GM19043 (cell line): ENCODE measurements at regions not wholly inside any gene's neighbourhood (a gene's known extent, or its start where the extent isn't known, plus 50 kb on each side); places are given as distances from the start of the nearest gene placed in this dataset.
"Not testable (repeated sequence)": the region's sequence is repeated elsewhere in the genome, so short reads cannot be mapped to it uniquely, and the experiment has no call there.

Experiments used
- ATAC-seq: cut with Tn5 transposase; IDR thresholded peaks from one replicate; pipeline ENCODE4 v1.9.1; 2021; ENCODE audit warnings: low read depth; ENCODE audit not compliant: unreplicated experiment

DNA sequence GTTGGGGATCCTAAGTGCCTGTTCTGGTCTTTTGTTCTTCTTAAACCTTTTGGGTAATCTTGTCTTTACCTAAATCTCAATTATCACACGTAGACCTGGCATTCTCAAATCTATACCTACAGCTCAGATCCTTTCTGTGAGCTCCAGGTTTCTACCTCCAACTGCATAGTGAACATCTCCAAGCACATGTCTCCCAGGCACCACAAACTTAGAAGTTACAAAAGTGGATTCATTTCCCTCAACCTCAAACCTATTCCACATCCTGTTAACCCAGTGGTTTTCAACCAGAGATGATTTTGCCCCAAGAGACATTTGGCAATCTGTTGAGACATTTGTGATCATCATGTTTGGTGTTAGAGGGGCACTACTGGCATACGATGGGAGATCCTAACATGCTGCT is 183.5 kb downstream of the TENT5A start:
- ATAC-seq: no peak

- no peak for ATAC-seq
Observed at GRCh38 chr6:81565071-81565470, 187.4 kb downstream of the TENT5A start.

DNA sequence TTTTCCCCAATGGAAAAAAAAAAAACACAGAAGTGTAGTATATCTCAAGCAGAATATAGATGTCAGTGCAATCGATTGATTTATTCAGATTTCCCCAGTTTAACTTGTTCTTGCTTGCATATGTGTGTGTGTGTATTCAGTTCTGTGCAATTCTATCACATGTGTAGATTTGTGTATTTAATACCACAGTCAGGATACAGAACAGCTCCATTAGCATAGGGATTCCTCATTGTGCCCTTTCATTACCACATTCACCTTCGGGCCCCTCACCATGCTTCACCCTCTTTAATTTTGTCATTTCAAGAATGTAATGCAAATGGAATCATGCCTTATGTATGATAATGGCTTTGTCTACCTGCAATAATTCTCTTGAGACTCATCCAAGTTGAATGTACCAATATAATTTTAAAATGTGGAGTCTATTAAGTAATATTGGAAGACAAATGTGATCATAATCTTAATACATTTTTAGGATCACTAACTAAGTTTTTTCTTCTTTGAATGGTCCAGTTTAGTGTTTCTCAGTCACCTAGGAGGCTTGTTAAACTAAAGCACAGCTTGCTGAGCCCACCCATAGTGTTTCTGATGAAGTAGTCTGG is 187.9 kb downstream of the TENT5A start:
- ATAC-seq: no peak

- no peak for ATAC-seq
Observed at GRCh38 chr6:81562169-81562568, 190.3 kb downstream of the TENT5A start.

GRCh38 chr6:81561731-81562130 is 190.8 kb downstream of the TENT5A start:
- ATAC-seq: no peak

- ATAC-seq: no peak
Observed at GRCh38 chr6:81561071-81561564, 191.4 kb downstream of the TENT5A start.

- ATAC-seq: no peak
Observed at GRCh38 chr6:81557811-81558210, 194.7 kb downstream of the TENT5A start.

GRCh38 chr6:81556551-81556950 is 195.9 kb downstream of the TENT5A start:
- no peak for ATAC-seq

GRCh38 chr6:81553216-81553615 is 199.3 kb downstream of the TENT5A start:
- no peak for ATAC-seq

GRCh38 chr6:81552644-81553043 is 199.8 kb downstream of the TENT5A start:
- ATAC-seq: no peak

DNA sequence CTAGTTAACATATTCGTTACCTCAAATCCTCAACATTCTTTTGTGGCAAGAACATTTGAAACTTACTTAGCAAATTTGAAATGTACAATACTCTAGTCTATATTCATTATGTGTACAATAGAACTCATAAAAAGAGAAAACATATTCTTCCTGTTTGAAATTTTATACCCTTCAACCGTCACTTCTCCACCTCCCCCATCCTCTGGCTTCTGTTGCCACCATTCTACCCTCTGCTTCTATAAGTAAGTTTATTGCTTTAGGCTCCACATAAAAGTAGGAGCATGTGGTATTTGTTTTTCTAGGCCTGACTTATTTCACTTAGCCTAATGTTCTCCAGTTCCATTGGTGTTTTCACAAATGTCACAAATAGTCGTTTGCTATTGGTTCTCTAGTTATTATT is 205.3 kb downstream of the TENT5A start:
- ATAC-seq: no peak

GRCh38 chr6:81534934-81535465 is 217.5 kb downstream of the TENT5A start:
- ATAC-seq: no peak

DNA sequence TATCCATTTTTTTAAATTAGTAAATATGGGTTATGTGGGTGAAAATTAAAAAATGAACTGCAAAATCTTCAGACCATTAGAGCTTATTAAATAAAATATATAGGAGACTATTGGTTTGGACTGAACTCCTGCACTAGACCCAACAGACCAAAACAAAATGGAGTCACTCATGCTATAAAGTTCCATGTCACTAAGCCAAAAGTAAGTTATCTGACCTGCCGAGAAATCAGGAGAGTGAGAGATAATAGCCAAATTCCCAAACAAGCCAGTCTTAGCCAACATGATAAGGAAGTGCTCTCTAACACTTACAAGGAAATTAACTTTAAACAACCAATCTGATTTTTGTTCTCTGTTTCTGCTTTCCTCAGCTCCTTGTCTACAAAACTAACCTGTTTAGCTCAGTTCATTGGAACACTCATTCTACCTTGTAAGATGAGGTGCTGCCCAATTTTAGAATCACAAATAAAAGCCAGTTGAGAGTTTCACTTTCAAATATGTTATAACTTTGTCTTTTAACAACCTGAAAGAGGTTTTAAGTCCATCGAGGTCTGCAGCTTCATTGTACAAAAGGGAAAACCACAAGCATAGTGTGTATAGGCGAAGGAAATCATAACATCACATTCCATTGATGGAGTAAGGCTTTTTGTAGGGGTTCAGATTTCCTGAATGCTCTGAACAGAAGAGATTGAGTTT is 220.5 kb downstream of the TENT5A start:
- ATAC-seq: no peak

DNA sequence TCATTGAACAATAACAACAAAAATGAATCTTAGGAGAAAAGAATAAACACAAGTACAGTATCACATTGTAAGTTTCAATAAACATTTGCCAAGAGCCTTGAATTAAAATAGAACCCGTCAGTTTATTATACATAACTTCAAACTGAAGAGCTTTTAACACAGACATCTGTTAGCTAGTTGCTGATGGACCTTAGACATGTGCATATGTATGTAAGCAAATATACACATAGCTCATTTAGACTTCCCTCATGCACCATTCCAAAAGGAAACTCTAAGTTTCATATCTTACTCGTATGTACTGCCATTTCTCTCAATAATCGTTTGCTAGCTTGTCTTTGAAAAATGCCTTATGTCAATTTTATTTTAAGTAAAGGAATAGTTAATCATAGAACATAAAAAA is 235.0 kb downstream of the TENT5A start:
- ATAC-seq: no peak

DNA sequence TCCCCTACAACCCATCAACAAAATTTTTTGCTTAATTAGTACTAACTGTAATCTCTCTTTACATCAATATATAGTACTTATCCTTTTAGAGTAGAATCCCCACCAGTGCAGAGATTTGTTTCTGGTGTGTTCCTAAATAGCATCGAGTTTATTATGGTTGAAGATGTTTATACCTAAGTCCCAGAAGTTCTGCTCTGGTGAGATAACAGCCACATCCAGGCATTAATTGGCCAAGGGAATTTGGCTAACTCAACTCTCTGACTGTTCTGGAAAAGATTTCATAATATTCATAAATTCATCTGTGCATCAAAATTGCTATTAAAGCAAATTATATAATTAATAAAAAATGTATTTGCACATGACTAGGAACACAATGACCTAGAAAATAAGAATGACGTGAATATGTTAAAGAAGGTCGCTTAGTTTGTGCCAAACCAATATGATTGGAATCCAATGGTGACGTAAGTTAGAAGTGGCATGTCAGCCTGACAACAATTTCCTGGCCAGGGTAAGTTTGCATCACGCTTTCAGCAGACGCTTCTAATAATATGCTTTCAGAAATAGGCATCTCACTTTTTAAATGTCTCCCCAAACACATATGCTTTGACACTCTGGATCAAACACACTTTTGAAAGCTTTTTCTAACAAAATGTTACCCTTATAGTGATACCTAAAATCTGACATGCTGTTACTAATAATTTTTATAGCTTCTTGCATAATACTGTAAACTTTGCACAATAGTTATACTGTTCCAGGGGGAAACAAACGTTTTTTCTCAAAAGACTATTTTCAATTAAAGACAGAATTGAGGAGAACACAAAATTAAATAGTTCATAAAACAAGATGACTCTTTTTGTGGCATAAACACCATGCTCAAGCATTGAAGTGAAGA is 236.7 kb downstream of the TENT5A start:
- ATAC-seq: no peak

DNA sequence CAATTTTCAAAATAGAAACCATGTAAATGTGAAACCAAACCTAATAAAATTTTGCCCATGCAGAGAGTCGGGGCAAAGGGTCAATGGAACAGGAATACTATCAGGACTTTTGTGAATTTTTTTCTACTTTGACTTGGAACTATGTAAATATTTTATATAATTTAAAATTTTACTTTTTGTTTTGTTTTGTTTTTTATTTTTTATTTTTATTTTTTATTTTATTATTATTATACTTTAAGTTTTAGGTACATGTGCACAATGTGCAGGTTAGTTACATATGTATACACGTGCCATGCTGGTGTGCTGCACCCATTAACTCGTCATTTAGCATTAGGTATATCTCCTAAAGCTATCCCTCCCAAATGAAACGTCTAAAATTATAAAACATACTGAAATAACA is 238.3 kb downstream of the TENT5A start:
- not testable (repeated sequence) for ATAC-seq

- no peak for ATAC-seq
Observed at GRCh38 chr6:81511423-81511822, 241.1 kb downstream of the TENT5A start.

DNA sequence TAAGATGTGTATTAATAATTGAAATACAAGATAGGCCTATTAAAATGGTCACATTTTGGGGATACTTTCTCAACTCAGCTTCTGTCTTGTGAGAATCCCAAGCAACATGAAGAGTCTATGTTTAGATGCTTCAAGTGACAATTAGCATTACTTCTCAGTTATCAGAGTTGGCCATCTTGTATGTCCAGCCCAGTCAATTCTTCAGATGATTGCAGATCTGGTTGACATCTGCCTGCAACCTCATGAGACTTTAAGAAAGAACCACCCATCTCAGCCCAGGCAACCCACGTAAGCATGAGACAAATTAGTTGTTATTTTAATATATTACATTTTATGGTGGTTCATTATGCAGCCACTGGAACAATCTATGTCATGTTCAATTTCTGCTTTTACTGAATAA is 256.5 kb downstream of the TENT5A start:
- ATAC-seq: no peak

GRCh38 chr6:81491454-81492101 is 260.9 kb downstream of the TENT5A start:
- no peak for ATAC-seq

DNA sequence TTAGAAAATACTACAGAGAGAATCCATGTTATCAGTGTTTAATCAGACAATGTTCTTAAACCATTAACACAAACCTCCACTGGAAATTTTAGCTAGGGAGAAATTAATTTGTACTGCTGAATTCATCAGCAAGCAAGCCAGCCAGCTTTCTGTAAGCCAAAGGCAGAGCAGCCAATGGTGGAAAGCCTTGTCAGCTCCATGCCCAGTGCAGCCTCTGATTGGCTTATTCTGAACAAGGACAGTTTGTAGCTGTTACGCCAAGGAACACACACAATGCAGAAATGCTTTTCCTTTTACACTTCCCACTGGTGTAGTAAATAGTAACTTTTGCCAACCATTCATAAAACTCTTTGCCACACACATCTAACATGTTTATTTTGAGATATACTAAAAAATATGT is 265.0 kb downstream of the TENT5A start:
- ATAC-seq: no peak

DNA sequence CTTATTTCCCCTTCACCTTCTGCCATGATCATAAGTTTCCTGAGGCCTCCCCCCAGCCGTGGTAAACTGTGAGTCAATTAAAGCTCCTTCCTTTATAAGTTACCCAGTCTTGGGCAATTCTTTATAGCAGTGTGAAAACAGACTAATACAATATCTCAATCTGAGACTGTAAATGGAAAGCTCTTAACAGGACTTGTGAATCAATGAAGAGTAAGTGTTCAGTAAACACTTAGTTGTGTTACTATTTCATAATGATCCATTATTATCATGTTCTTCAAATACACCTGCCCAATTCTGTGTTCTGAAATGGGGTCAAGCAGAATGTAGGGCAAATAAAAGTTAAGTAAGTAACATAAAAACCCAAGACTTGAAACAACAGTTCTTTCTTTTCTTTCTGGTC is 266.2 kb downstream of the TENT5A start:
- no peak for ATAC-seq
